Posterior vena cava (tissue), 2 donors: ENCODE measurements at regions not wholly inside any gene's neighbourhood (a gene's known extent, or its start where the extent isn't known, plus 50 kb on each side); places are given as distances from the start of the nearest gene placed in this dataset.
A peak's percentile ranks its signal among the peaks of the same experiment; 100 is the strongest.
"Not testable (repeated sequence)": the region's sequence is repeated elsewhere in the genome, so short reads cannot be mapped to it uniquely, and the experiment has no call there.

ENCODE experiments used
- DNase-seq: peaks from one replicate; pipeline ENCODE4 v3.0.0-alpha.2; 2020; ENCODE audit warnings: low spot score
- intact Hi-C, 2 donors: fragments of 100-400 bp; cut with DNase I; formaldehyde crosslinking; loops; one replicate each; pipeline versions ENCODE4 v1.14.1 to v1.14.2; 2022 to 2023
- donor health status: DM: yes; HTN: yes; CAD: no.
- donor health status: DM: yes; HTN: yes; CAD: no.

- intact Hi-C loops: no loop called here
- DNase-seq: no peak
These were observed 51.3 kb upstream of the BOD1 start for GRCh38 chr5:173667702-173668101.

DNA sequence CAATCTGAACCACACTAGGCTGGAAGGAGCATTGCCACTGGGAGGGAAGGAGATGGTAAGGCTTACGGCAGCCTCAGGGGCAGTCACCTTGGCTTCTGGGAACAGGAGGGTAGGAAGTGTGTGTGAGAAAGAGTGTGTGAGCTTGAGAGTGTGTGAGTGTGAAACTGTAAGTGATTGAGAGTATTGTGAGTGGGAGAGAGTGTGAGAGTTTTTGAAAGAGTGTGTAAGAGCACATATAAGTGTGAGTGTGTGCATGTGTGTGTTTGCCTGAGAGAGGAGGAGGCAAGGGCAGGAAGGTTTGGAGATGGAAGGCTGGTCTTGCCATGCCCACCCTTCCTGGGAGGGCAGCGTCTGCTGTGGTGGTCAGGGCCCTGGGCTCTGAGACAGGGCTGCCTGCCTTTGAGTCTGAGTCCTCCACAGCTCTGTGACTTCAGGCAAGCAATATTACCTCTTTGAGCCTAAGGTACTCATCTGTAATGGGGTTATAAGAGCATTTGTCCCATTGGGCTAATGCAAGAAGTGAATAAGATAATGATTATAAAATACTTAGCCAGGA lies 51.9 kb upstream of the BOD1 start:
- DNase-seq: no peak
- intact Hi-C loops: no loop called here

- DNase-seq: no peak
- intact Hi-C loops: no loop called here
These were observed 52.5 kb upstream of the BOD1 start for GRCh38 chr5:173668910-173669309.

GRCh38 chr5:173669483-173669882 lies 53.0 kb upstream of the BOD1 start:
- intact Hi-C loops: no loop called here

DNA sequence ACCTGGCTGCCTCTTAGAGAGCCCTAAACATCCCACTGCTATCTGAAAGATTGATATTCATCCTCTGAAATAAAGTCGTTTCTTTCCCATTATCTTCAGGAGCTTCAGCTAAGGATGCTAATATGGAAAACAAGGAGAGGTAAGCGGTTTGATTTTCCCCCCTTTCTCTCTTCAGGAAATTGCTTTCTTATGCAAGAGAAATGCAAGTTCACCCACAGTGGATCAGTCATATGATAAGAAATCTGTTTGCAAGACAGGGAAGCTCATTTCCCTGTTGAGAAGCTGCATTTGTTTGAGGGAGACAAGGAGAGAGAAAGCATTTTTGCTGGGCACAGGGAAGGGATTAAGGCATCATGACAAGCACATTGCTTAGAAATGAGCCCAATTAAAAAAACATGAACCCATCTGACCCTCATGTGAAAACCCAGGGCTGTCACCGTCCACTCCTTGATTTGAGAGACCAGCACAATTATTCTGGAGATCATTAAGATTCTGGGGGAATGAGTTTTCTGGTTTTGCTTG lies 53.7 kb upstream of the BOD1 start:
- DNase-seq: no peak
- intact Hi-C loops: no loop called here

More at GRCh38 chr5:173669483-173669882, 53.0 kb upstream of the BOD1 start:
- DNase-seq: no peak

- DNase-seq: no peak
- intact Hi-C loops: no loop called here
These were observed 54.3 kb upstream of the BOD1 start for GRCh38 chr5:173670791-173671120.

DNA sequence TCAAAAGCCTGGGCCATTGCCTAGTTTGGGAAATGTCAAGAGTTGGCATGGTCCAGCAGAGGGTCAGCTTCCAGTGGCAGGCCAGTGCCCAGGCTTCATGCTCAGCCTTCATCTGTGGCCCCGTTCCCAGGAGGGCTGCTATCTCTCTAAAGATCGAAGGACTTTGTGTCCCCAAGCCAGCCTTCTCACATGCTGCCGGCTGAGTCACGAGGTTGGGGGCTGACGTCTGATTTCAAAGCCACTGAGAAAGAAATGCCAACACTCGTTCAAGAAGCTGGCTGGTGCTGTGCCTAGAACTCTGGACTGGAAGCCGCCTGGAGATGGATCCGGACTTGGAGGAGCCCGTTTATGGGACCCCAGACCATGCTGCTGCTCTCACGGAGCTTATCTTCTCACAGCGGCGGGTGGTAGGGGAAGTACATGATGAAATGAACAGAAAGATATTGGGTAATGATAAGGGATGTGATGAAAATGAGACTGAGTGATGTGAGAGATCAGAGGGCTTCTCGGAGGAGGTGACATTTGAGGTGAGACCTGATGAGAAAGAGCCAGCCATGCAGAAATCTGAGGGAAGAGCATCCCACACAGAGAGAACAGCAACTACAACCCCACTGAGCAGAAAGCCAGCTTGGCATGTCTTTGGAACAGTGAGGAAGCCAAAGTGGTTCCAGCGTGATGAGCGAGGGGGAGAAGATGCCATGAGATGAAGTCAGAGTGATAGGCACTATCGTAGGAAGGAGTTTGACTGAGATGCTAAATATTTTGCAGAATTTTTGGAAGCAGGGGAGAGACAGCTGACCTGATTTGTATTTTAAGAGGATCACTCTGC lies 54.9 kb upstream of the BOD1 start:
- intact Hi-C loops: no loop called here
- DNase-seq: peak; percentile 88

DNA sequence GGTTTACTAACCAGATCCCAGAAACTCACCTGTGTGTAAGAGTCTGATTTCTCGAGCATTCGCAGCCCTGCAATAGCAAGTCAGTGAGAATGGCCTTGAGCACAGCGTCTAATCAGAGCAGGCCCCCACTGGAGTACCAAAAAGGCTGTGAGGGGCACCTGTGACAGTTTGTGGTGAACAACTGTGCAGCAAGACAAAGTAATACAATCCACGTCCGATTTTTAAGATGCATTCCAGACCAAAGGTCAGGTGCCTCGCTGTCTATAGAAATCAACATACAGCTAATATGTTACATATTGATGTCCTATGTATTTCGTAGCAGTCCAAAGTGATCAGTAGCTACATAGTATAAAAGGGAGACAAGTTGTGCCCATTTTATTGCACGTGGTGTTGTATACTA lies 55.7 kb upstream of the BOD1 start:
- no peak for DNase-seq
- intact Hi-C loops: no loop called here

- intact Hi-C loops: no loop called here
- no peak for DNase-seq
These were observed 56.4 kb upstream of the BOD1 start for GRCh38 chr5:173672891-173673290.

GRCh38 chr5:173673295-173674101 lies 57.0 kb upstream of the BOD1 start:
- intact Hi-C loops: no loop called here
- no peak for DNase-seq

- DNase-seq: no peak
- intact Hi-C loops: no loop called here
These were observed 59.0 kb upstream of the BOD1 start for GRCh38 chr5:173675287-173675996.

GRCh38 chr5:173676375-173676774 lies 59.9 kb upstream of the BOD1 start:
- no peak for DNase-seq
- intact Hi-C loops: no loop called here

DNA sequence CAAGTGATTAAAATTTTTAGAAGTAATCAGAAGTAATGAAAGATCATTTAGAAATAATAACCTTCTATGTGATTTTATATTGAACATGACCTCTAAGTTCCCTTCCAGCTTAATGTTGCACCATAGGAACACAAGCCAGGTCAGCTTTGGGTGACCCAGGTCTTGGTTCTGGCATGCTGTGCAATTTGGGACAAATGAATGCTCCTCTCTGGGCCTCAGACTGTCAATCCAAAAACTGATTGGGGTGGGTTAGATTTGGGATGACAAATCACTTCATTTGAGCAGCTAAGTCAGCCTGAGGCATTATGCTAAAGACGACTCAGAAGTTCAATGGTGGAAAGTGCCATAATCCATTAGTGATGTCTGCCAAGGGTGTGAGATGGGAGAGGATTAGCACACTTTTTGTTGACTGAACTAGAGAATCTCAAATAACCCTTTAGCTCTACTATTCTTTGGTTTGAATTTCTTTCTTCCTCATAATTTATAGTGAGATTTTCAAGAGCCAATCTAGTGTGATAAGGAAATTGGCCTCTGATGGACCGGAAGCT lies 60.7 kb upstream of the BOD1 start:
- intact Hi-C loops: no loop called here
- DNase-seq: no peak

DNA sequence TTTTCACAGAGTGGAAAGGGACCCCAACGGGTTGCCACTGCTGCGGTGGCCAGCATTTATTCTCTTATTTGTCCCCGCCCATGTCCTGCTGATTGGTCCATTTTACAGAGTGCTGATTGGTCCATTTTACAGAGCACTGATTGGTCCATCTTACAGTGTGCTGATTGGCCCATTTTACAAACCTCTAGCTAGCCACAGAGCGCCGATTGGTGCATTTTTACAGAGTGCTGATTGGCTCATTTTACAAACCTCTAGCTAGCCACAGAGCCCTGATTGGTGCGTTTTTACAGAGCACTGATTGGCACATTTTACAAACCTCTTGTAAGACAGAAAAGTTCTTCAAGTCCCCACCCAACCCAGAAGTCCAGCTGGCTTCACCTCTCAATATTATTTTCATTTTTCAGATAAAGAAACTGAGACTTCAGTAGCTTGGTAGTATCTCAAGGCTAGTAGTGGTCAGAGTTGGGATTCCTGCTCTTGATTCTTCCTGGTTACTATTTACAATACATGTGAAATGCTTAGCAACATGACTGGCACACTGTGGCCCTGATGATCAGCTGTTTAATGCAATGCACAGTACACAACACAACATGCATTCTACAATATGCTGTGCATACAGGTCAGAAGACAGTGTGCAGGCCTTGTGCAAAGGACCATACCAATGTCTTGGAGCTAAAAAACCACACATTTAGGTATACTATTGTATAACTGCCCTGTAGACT lies 63.6 kb upstream of the BOD1 start:
- intact Hi-C loops: no loop called here
- no peak for DNase-seq

DNA sequence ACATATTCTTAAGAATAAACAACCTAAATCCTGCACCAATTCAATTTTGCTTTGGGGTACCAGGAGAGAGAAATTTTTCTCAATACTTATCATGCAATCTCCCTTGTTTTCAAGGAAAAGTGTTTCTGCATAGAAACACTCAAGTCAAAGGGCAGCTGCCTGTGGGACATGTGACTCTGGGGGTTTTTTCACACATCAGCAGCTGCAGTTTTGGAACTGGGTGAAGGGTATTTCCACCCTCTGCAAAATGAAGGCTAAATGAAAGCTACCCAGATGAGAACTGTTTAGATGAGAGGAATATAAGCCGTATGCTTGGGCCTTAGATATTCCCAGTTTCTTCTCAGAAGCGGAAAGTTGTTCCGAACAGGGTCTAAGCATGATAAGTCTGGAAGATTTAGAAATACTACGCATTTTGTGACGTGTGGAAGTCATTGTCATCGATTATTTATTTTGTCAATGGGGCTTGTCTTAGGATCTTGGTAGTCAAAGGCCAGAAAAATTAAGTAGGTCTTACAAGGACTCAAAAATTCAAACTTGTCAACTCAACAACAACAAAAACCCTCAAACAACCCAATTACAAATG lies 64.3 kb upstream of the BOD1 start:
- DNase-seq: no peak
- intact Hi-C loops: no loop called here

DNA sequence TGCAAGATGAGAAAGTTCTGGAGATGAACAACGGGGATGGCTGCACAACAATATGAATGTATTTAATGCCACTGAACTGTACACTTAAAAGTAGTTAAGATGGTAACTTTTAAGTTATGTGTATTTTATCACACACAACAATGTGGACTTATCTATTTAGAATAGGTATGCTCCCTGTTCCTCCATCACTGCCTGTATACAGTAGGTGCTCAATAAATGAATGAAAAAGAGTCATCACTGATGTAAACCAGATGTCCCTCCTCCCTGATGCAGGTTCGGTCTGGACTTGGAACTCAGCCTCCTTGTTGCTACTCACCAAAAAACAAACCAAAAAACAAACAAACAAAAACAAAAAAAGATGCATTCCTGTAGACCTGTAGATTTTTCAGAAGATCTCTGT lies 65.9 kb upstream of the BOD1 start:
- no peak for DNase-seq
- intact Hi-C loops: no loop called here

DNA sequence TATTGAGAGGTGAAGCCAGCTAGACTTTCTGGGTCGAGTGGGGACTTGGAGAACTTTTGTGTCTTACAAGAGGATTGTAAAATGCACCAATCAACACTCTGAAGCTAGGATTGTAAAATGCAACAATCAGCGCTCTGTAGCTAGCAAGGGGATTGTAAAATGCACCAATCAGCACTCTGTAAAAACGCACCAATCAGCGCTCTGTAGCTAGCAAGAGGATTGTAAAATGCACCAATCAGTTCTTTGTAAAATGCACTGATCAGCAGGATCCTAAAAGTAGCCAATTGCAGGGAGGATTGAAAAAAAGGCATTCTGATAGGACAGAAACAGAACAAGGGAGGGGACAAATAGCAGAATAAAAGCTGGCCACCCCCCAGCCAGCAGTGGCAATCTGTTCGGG lies 68.1 kb upstream of the BOD1 start:
- intact Hi-C loops, DNase-seq: not testable (repeated sequence)

GRCh38 chr5:173686950-173687349 lies 70.5 kb upstream of the BOD1 start:
- DNase-seq: no peak
- intact Hi-C loops: no loop called here

- DNase-seq: no peak
- intact Hi-C loops: no loop called here
These were observed 72.3 kb upstream of the BOD1 start for GRCh38 chr5:173688703-173689102.
